Endothelial cell of umbilical vein (primary cell): ENCODE measurements at regions not wholly inside any gene's neighbourhood (a gene's known extent, or its start where the extent isn't known, plus 50 kb on each side); places are given as distances from the start of the nearest gene placed in this dataset.

Experiments used
- CTCF ChIP-seq, 2 donors: IDR thresholded peaks; 1 replicate in 1 of 2; 2 replicates in 1 of 2; pipeline ENCODE4 v1.5.1; 2011; ENCODE audit warnings: low read length in 2 of 2, mild to moderate bottlenecking in 2 of 2, moderate library complexity in 2 of 2, control low read depth in 1 of 2, inconsistent platforms in 1 of 2, low read depth in 1 of 2; ENCODE audit not compliant: insufficient read depth in 1 of 2; ENCODE audit errors: extremely low read depth in 1 of 2
- EZH2 ChIP-seq: IDR thresholded peaks from 2 replicates; pipeline ENCODE4 v1.6.1; 2012; ENCODE audit warnings: borderline replicate concordance, low read depth, mild to moderate bottlenecking, moderate library complexity, low read length, inconsistent platforms; ENCODE audit not compliant: severe bottlenecking
- FOS ChIP-seq: IDR thresholded peaks from 2 replicates; pipeline ENCODE4 v1.6.1; 2011; ENCODE audit warnings: mild to moderate bottlenecking, low read length, moderate library complexity, borderline replicate concordance; ENCODE audit not compliant: insufficient read depth
- GATA2 ChIP-seq: IDR thresholded peaks from 2 replicates; pipeline ENCODE4 v1.7.0; 2011; ENCODE audit warnings: low read depth, mild to moderate bottlenecking, moderate library complexity, mixed read lengths, low read length; ENCODE audit not compliant: insufficient read length, insufficient read depth
- JUN ChIP-seq: IDR thresholded peaks from 2 replicates; pipeline ENCODE4 v1.6.1; 2011; ENCODE audit warnings: borderline replicate concordance, low read depth; ENCODE audit not compliant: insufficient read length, insufficient read depth
- MAX ChIP-seq: IDR thresholded peaks from 2 replicates; pipeline ENCODE4 v1.6.1; 2011; ENCODE audit not compliant: insufficient read depth, insufficient read length
- MYC ChIP-seq: IDR thresholded peaks from one replicate; pipeline ENCODE4 v1.6.1; 2011; ENCODE audit warnings: mild to moderate bottlenecking, low read depth, low read length
- POLR2A ChIP-seq: IDR thresholded peaks from 2 replicates; pipeline ENCODE4 v1.6.1; 2012; ENCODE audit warnings: low read depth, mild to moderate bottlenecking, control low read depth, low read length
- POLR2AphosphoS5 ChIP-seq: IDR thresholded peaks from 2 replicates; pipeline ENCODE4 v1.6.1; 2012; ENCODE audit warnings: low read depth, mild to moderate bottlenecking, control low read depth, low read length, moderate library complexity; ENCODE audit not compliant: insufficient read depth

- no peak for TF ChIP-seq CTCF (IDR thresholded peaks at IDR 0.05; ENCODE audit: extremely low read depth in 1 of 2, insufficient read depth in 1 of 2, low read depth in 1 of 2, low read length in 2 of 2)
- TF ChIP-seq POLR2A, result no peak
- TF ChIP-seq EZH2, result no peak
- TF ChIP-seq POLR2AphosphoS5, result no peak
- TF ChIP-seq MAX, result no peak
- no peak for TF ChIP-seq FOS
- TF ChIP-seq JUN, result no peak
- no peak for TF ChIP-seq MYC
- no peak for TF ChIP-seq GATA2
Measured at GRCh38 chr22:48829908-48830307, 997.8 kb downstream of the BRD1 start.
